Stimulated activated CD4-positive, alpha-beta T cell treated with anti-CD3 and anti-CD28 coated beads, Interleukin-4, amount 100 ng/mL, for 48 hours (primary cell): ENCODE measurements at regions not wholly inside any gene's neighbourhood (a gene's known extent, or its start where the extent isn't known, plus 50 kb on each side); places are given as distances from the start of the nearest gene placed in this dataset.

Experiments used
- DNase-seq, 2 donors: peaks; one replicate each; pipeline ENCODE4 v3.0.0-alpha.2; 2020; ENCODE audit warnings: low read depth in 2 of 2

- no peak for DNase-seq
These were observed 366.7 kb downstream of the UQCRFS1 start for GRCh38 chr19:28846094-28846812.

GRCh38 chr19:28843761-28844492 lies 369.0 kb downstream of the UQCRFS1 start:
- no peak for DNase-seq

- DNase-seq, result no peak
These were observed 371.4 kb downstream of the UQCRFS1 start for GRCh38 chr19:28841531-28841930.

GRCh38 chr19:28840891-28841290 lies 372.1 kb downstream of the UQCRFS1 start:
- no peak for DNase-seq

- DNase-seq, result no peak
These were observed 373.5 kb downstream of the UQCRFS1 start for GRCh38 chr19:28839455-28839854.

GRCh38 chr19:28838909-28839308 lies 374.0 kb downstream of the UQCRFS1 start:
- DNase-seq, result no peak

GRCh38 chr19:28836421-28836820 lies 376.5 kb downstream of the UQCRFS1 start:
- DNase-seq, result no peak

GRCh38 chr19:28834996-28835395 lies 378.0 kb downstream of the UQCRFS1 start:
- DNase-seq, result no peak

- DNase-seq, result no peak
These were observed 381.5 kb downstream of the UQCRFS1 start for GRCh38 chr19:28831462-28831861.

GRCh38 chr19:28829762-28830161 lies 383.2 kb downstream of the UQCRFS1 start:
- no peak for DNase-seq

GRCh38 chr19:28829359-28829758 lies 383.6 kb downstream of the UQCRFS1 start:
- no peak for DNase-seq

- DNase-seq, result no peak
These were observed 384.6 kb downstream of the UQCRFS1 start for GRCh38 chr19:28828276-28828870.

- DNase-seq, result no peak
These were observed 385.6 kb downstream of the UQCRFS1 start for GRCh38 chr19:28827382-28827781.

GRCh38 chr19:28823338-28823961 lies 389.5 kb downstream of the UQCRFS1 start:
- DNase-seq, result no peak

GRCh38 chr19:28820289-28820688 lies 392.7 kb downstream of the UQCRFS1 start:
- no peak for DNase-seq

- DNase-seq, result no peak
These were observed 397.7 kb downstream of the UQCRFS1 start for GRCh38 chr19:28815257-28815656.

- DNase-seq, result no peak
These were observed 418.6 kb downstream of the UQCRFS1 start for GRCh38 chr19:28794301-28794700.

- no peak for DNase-seq
These were observed 419.4 kb downstream of the UQCRFS1 start for GRCh38 chr19:28793391-28794168.

GRCh38 chr19:28785971-28786370 lies 427.0 kb downstream of the UQCRFS1 start:
- no peak for DNase-seq

- DNase-seq, result no peak
These were observed 448.9 kb downstream of the UQCRFS1 start for GRCh38 chr19:28764066-28764465.

GRCh38 chr19:28746478-28746877 lies 466.5 kb downstream of the UQCRFS1 start:
- DNase-seq, result no peak

GRCh38 chr19:28744943-28745342 lies 468.0 kb downstream of the UQCRFS1 start:
- DNase-seq, result no peak
